GM12878 (cell line): ENCODE measurements at regions not wholly inside any gene's neighbourhood (a gene's known extent, or its start where the extent isn't known, plus 50 kb on each side); places are given as distances from the start of the nearest gene placed in this dataset.

ENCODE experiments used
- ATF2 ChIP-seq: IDR thresholded peaks from 2 replicates; pipeline ENCODE4 v1.6.1; 2012; ENCODE audit warnings: low read length, inconsistent platforms
- BCLAF1 ChIP-seq: fragments of 450-650 bp; IDR thresholded peaks from 2 replicates; pipeline ENCODE4 v1.6.1; 2017; ENCODE audit warnings: antibody characterized with exemption, mild to moderate bottlenecking, moderate library complexity
- GABPA ChIP-seq: IDR thresholded peaks from 2 replicates; pipeline ENCODE4 v1.6.1; 2014; ENCODE audit warnings: antibody characterized with exemption, low read depth, mild to moderate bottlenecking, inconsistent platforms
- RAD21 ChIP-seq: IDR thresholded peaks from 2 replicates; pipeline ENCODE4 v1.6.1; 2011; ENCODE audit warnings: mild to moderate bottlenecking, low read depth, low read length, moderate library complexity; ENCODE audit not compliant: insufficient read depth
- SKIL ChIP-seq: fragments of 450-650 bp; IDR thresholded peaks from 2 replicates; pipeline ENCODE4 v1.6.1; 2017; ENCODE audit warnings: mild to moderate bottlenecking, low read depth, inconsistent platforms; ENCODE audit not compliant: poor library complexity, severe bottlenecking
- YBX1 ChIP-seq: fragments of 450-650 bp; IDR thresholded peaks from 2 replicates; pipeline ENCODE4 v1.6.1; 2016; ENCODE audit warnings: antibody characterized with exemption
- TF ChIP-seq, protein P1 (sequence below): fragments of 450-650 bp; formaldehyde crosslinking; IDR thresholded peaks from 2 replicates; pipeline ENCODE4 v1.4.0; 2020; ENCODE audit warnings: mild to moderate bottlenecking, moderate library complexity

- TF ChIP-seq YBX1 (no peak), BCLAF1 (no peak), ATF2 (no peak), GABPA (no peak), RAD21 (no peak), SKIL (no peak)
- TF ChIP-seq, protein P1, sequence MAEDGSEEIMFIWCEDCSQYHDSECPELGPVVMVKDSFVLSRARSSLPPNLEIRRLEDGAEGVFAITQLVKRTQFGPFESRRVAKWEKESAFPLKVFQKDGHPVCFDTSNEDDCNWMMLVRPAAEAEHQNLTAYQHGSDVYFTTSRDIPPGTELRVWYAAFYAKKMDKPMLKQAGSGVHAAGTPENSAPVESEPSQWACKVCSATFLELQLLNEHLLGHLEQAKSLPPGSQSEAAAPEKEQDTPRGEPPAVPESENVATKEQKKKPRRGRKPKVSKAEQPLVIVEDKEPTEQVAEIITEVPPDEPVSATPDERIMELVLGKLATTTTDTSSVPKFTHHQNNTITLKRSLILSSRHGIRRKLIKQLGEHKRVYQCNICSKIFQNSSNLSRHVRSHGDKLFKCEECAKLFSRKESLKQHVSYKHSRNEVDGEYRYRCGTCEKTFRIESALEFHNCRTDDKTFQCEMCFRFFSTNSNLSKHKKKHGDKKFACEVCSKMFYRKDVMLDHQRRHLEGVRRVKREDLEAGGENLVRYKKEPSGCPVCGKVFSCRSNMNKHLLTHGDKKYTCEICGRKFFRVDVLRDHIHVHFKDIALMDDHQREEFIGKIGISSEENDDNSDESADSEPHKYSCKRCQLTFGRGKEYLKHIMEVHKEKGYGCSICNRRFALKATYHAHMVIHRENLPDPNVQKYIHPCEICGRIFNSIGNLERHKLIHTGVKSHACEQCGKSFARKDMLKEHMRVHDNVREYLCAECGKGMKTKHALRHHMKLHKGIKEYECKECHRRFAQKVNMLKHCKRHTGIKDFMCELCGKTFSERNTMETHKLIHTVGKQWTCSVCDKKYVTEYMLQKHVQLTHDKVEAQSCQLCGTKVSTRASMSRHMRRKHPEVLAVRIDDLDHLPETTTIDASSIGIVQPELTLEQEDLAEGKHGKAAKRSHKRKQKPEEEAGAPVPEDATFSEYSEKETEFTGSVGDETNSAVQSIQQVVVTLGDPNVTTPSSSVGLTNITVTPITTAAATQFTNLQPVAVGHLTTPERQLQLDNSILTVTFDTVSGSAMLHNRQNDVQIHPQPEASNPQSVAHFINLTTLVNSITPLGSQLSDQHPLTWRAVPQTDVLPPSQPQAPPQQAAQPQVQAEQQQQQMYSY = no peak
Observed at GRCh38 chr17:79292501-79292900, 217.9 kb downstream of the ENGASE start (continued).
